Adrenal gland (tissue), 9 donors: ENCODE measurements at regions not wholly inside any gene's neighbourhood (a gene's known extent, or its start where the extent isn't known, plus 50 kb on each side); places are given as distances from the start of the nearest gene placed in this dataset.

Source experiments
- DNase-seq, 7 donors: peaks; one replicate each; pipeline ENCODE4 v3.0.0-alpha.2; 2019 to 2020
- H3K27ac ChIP-seq, 5 donors: fragments of 200-600 bp; sonication (generic) in 4 of 5; 1 replicate in 3 of 5; 2 replicates in 2 of 5; pipeline versions ENCODE4 v1.5.1 to v1.8.0; 2016 to 2020; ENCODE audit warnings: mild to moderate bottlenecking in 1 of 5
- H3K27me3 ChIP-seq: fragments of 200-600 bp; 2 replicates; pipeline ENCODE4 v1.8.0; 2021
- H3K36me3 ChIP-seq, 2 donors: fragments of 200-600 bp; replicated peaks in 1 of 2; 1 replicate in 1 of 2; 2 replicates in 1 of 2; pipeline versions ENCODE4 v1.5.1 to v1.8.0; 2018 to 2022
- H3K4me1 ChIP-seq, 2 donors: fragments of 200-600 bp; replicated peaks in 1 of 2; 1 replicate in 1 of 2; 2 replicates in 1 of 2; pipeline versions ENCODE4 v1.5.1 to v1.8.0; 2018 to 2021
- H3K4me3 ChIP-seq, 4 donors: fragments of 200-600 bp; sonication (generic) in 3 of 4; one replicate each; pipeline ENCODE4 v1.5.1; 2016 to 2018
- H3K9me3 ChIP-seq, 3 donors: fragments of 200-600 bp; sonication (generic) in 1 of 3; replicated peaks in 1 of 3; 1 replicate in 2 of 3; 2 replicates in 1 of 3; pipeline versions ENCODE4 v1.5.1 to v1.8.0; 2016 to 2021
- CTCF ChIP-seq, 6 experiments: fragments of 450-650 bp in 4 of 6; fragments of 200-600 bp in 2 of 6; sonication (generic) in 1 of 6; IDR thresholded peaks; 1 replicate in 5 of 6; 2 replicates in 1 of 6; pipeline versions ENCODE4 v1.5.1 to v1.8.0; 2016 to 2021; ENCODE audit warnings: antibody characterized with exemption in 6 of 6, mild to moderate bottlenecking in 2 of 6, moderate library complexity in 1 of 6
- POLR2A ChIP-seq, 2 donors: fragments of 450-650 bp; IDR thresholded peaks; one replicate each; pipeline ENCODE4 v1.6.1; 2017; ENCODE audit warnings: antibody characterized with exemption in 2 of 2, mild to moderate bottlenecking in 2 of 2, moderate library complexity in 1 of 2
- WGBS, 4 donors: extraction: QIAGEN DNeasy Blood & Tissue Kit in 2 of 4; methylation state at CpG; one replicate each; pipeline versions ENCODE4 v1.1.5 to v1.1.7; 2013 to 2017; 5-methylcytosine and 5-hydroxymethylcytosine counted together
- intact Hi-C, 2 donors: fragments of 100-400 bp; cut with DNase I; formaldehyde crosslinking; loops; one replicate each; pipeline versions ENCODE4 v1.14.1 to v1.15.0; 2022 to 2023
- donor health status: healthy with polysubstance abuse.
- donor health status: Bipolar disorder and iron deficiency.
- donor health status: DM: yes; HTN: yes; CAD: no.
- donor health status: DM: no; HTN: no; CAD: no.
- donor health status: DM: no; HTN: no; CAD: no.

DNA sequence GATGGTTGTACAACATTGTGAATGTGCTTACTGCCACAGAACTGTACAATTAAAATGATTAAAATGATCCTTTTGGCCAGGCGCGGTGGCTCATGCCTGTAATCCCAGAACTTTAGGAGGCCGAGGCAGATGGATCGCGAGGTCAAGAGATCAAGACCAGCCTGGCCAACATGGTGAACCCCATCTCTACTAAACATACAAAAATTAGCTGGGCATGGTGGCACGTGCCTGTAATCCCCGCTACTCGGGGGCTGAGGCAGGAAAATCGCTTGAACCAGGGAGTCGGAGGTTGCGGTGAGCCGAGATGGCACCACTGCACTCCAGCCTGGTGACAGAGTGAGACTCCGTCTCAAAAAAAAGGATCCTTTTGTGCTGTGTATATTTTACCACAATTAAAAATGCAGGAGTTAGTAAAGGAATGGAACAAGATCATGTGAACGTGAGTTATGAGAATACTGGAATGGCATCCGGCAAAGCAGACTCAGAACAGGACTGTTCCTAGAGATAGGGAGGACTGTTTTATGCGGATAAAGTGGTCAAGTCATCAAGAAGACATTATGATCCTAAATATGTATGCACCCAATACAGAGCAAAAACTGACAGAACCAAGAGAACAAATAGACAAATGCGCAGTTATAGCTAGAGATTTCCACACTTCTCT is 58.0 kb upstream of the CLDN5 start:
- H3K4me3 ChIP-seq = no peak overlapping the region
- 83 to 88% (median 84%) methylated on average over 17 of the region's 17 CpGs for WGBS, 4 donors
- H3K27me3 ChIP-seq = no peaks in the 10 kb centered on the region
- no peak for DNase-seq
- intact Hi-C loops = no loop called here
- H3K27ac ChIP-seq = no peak overlapping the region
- H3K9me3 ChIP-seq = no peaks in the 10 kb centered on the region
- no peaks in the 10 kb centered on the region for H3K36me3 ChIP-seq
- no peak for TF ChIP-seq POLR2A (IDR thresholded peaks at IDR 0.05)
- H3K4me1 ChIP-seq = no peaks in the 10 kb centered on the region

- intact Hi-C loops = no loop called here
- Histone ChIP-seq H3K36me3 (no peaks in the 10 kb centered on the region), H3K27me3 (no peaks in the 10 kb centered on the region), H3K4me3 (no peak overlapping the region), H3K4me1 (no peaks in the 10 kb centered on the region), H3K27ac (no peak overlapping the region), H3K9me3 (no peaks in the 10 kb centered on the region)
- 70 to 78% (median 74%) methylated on average over 9 to 11 of the region's 11 CpGs for WGBS, 4 donors
- no peak for DNase-seq
- TF ChIP-seq CTCF (IDR thresholded peaks at IDR 0.05) (no peak), POLR2A (IDR thresholded peaks at IDR 0.05) (no peak)
Measured at GRCh38 chr22:19586922-19587684, 62.9 kb upstream of the CLDN5 start.

GRCh38 chr22:19590696-19591095 is 66.5 kb upstream of the CLDN5 start:
- 77 to 88% (median 83%) methylated on average over 2 to 5 of the region's 5 CpGs for WGBS, 4 donors
- Histone ChIP-seq H3K27me3 (no peaks in the 10 kb centered on the region), H3K4me3 (no peak overlapping the region), H3K27ac (no peak overlapping the region), H3K9me3 (no peaks in the 10 kb centered on the region), H3K36me3 (no peaks in the 10 kb centered on the region), H3K4me1 (no peaks in the 10 kb centered on the region)
- DNase-seq = no peak
- TF ChIP-seq POLR2A (IDR thresholded peaks at IDR 0.05) (no peak), CTCF (IDR thresholded peaks at IDR 0.05) (no peak)
- intact Hi-C loops = no loop called here

- no peaks in the 10 kb centered on the region for H3K9me3 ChIP-seq
- 60 to 72% (median 64%) methylated on average over 2 of the region's 2 CpGs for WGBS, 4 donors
- TF ChIP-seq POLR2A (IDR thresholded peaks at IDR 0.05) (no peak), CTCF (IDR thresholded peaks at IDR 0.05) (no peak)
- H3K4me3 ChIP-seq = no peak overlapping the region
- H3K36me3 ChIP-seq = no peaks in the 10 kb centered on the region
- no peaks in the 10 kb centered on the region for H3K27me3 ChIP-seq
- intact Hi-C loops = no loop called here
- no peaks in the 10 kb centered on the region for H3K4me1 ChIP-seq
- H3K27ac ChIP-seq = no peak overlapping the region
- no peak for DNase-seq
Measured at GRCh38 chr22:19591568-19591967, 67.4 kb upstream of the CLDN5 start.
